SK-N-SH treated with all-trans-retinoic acid at 6 μM for 48 hours (cell line): ENCODE measurements at regions not wholly inside any gene's neighbourhood (a gene's known extent, or its start where the extent isn't known, plus 50 kb on each side); places are given as distances from the start of the nearest gene placed in this dataset.

ENCODE experiments used
- GLIS3 ChIP-seq: fragments of 250-450 bp; sonication (Bioruptor Pico); IDR thresholded peaks from 2 replicates; pipeline ENCODE4 v1.5.0; 2020; ENCODE audit warnings: mild to moderate bottlenecking, moderate library complexity
- RARB ChIP-seq: fragments of 250-450 bp; sonication (Bioruptor Pico); IDR thresholded peaks from 2 replicates; pipeline ENCODE4 v1.8.0; 2021; ENCODE audit warnings: mild to moderate bottlenecking, moderate library complexity
- ZC3H10 ChIP-seq: fragments of 250-450 bp; sonication (Bioruptor Pico); IDR thresholded peaks from 2 replicates; pipeline ENCODE4 v1.5.1; 2021; ENCODE audit warnings: mild to moderate bottlenecking, moderate library complexity
- ZNF8 ChIP-seq: fragments of 450-650 bp; formaldehyde crosslinking; IDR thresholded peaks from 2 replicates; pipeline ENCODE4 v1.5.0; 2020; ENCODE audit warnings: mild to moderate bottlenecking, moderate library complexity
- TF ChIP-seq, protein P1 (sequence below): fragments of 250-450 bp; sonication (Bioruptor Pico); IDR thresholded peaks from 2 replicates; pipeline ENCODE4 v1.8.0; 2020; ENCODE audit warnings: mild to moderate bottlenecking, moderate library complexity, borderline replicate concordance

DNA sequence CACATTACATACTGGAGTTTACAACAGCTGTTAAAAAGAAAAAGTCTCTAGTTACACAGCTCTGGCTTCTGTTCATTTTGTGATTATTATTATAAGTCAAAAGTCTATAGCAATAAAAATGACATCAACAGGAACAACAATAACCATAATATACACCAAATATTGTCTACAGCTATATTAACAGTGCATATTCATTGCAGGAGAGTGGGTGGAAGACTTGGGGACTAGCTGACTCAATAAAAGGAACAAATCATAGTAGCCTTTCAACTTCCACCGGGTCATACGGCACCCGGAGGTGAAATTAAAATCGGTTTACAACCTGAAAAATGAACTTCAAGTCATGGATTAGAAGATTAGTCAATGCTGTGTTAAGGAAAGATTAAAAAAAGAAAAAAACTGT, 642.1 kb downstream of the SATB2 start:
- TF ChIP-seq RARB (CRISPR knock-in tag) (no peak), ZC3H10 (CRISPR knock-in tag) (no peak), GLIS3 (CRISPR knock-in tag) (no peak), ZNF8 (CRISPR knock-in tag) (no peak)
- TF ChIP-seq, protein P1, sequence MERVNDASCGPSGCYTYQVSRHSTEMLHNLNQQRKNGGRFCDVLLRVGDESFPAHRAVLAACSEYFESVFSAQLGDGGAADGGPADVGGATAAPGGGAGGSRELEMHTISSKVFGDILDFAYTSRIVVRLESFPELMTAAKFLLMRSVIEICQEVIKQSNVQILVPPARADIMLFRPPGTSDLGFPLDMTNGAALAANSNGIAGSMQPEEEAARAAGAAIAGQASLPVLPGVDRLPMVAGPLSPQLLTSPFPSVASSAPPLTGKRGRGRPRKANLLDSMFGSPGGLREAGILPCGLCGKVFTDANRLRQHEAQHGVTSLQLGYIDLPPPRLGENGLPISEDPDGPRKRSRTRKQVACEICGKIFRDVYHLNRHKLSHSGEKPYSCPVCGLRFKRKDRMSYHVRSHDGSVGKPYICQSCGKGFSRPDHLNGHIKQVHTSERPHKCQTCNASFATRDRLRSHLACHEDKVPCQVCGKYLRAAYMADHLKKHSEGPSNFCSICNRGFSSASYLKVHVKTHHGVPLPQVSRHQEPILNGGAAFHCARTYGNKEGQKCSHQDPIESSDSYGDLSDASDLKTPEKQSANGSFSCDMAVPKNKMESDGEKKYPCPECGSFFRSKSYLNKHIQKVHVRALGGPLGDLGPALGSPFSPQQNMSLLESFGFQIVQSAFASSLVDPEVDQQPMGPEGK, result no peak
